DMS153 (cell line): ENCODE measurements at regions not wholly inside any gene's neighbourhood (a gene's known extent, or its start where the extent isn't known, plus 50 kb on each side); places are given as distances from the start of the nearest gene placed in this dataset.

Experiments used
- DNase-seq: peaks from one replicate; lab custom pipeline; 2025; lab: John Stamatoyannopoulos, UW

- DNase-seq = no peak
Measured at GRCh38 chr10:129330211-129330610, 136.8 kb upstream of the MGMT start.

DNA sequence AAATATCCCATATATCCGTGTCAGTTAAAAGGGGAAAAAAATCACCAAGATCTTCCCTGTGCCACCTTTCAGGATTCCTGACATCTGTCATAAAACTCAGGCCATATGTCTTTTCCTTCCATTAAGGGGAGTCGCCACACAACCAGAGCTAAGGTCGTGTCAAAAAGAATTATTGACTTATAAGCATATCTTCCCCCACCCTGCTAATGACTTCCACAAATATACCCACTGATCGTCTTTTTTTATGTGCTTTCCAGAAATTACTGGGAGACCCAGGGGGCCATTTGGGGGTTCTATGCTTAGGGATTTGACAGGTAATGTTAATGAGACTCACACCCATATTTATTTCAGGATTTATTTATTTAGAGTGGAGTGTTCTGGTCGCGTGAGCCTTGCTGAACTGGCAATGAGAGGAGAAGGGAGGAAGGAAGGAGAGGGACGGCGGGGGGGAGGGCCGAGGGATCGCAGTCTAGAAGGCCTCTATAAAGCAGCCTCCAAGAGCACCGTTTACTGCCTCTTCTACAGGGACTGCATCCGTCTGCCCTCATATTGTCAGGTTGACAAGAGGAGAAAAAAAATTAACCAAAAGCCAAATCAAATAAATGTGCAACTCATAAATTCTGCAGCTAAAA is 135.7 kb upstream of the MGMT start:
- DNase-seq = no peak

GRCh38 chr10:129331839-129332220 is 135.2 kb upstream of the MGMT start:
- no peak for DNase-seq

DNA sequence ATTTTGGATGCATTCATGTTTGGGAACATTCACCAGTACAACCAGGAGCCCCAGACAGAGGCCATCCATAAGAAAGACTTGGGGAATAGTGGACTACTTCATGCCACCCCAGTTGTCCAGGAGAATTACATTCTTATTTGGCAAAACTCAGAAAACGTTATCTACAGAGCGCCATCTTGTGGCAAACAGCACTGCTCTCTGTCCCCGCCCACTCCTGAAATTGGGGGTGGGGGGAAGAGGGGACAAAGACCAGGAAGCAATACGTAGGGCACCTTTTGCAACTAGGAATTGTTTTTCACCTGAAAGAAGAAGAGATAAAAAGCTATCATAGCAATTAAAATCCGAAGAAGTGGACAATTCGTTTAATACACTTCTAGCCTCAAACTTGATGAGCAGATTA is 134.6 kb upstream of the MGMT start:
- DNase-seq = peak; percentile 21

DNA sequence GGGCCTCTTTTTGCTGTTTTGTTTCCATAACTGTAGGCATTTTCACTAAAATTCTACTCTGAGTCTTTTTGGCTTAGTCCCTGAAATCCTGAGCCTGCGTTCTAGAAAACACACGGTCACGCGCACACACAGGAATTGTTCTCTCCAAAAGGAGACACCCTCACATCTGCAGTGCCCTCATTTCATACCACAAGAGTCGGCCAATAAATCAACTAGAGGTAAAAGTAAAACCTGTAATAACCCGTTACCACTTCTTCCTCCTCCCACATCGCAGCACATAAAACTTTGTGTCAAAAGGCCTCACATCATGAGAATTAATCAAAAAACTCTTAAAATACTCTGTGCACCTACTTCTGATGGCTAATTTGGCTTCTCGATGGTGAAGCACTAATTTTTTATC is 133.3 kb upstream of the MGMT start:
- no peak for DNase-seq

- DNase-seq = no peak
Measured at GRCh38 chr10:129334266-129334665, 132.8 kb upstream of the MGMT start.

- DNase-seq = no peak
Measured at GRCh38 chr10:129335396-129335795, 131.6 kb upstream of the MGMT start.

DNA sequence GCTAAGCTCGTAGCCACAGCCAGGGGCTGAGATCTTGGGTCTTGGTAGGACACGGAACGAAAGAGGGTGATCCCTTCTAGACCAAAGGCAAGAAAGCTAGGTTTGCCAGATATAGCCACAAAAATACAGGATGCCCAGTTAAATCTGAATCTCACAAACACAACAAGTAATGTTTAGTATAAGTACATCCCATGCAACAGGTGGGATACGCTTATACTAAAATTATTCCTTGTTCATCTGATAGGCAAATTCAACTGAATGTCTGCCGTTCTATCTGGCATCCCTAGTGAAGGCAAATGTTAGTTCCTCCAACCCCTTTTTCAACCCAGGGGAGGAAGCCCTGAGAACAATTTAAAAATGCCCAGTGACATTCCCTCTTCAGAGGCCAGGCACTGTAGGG is 131.1 kb upstream of the MGMT start:
- DNase-seq = no peak

GRCh38 chr10:129339191-129339590 is 127.8 kb upstream of the MGMT start:
- DNase-seq = no peak

DNA sequence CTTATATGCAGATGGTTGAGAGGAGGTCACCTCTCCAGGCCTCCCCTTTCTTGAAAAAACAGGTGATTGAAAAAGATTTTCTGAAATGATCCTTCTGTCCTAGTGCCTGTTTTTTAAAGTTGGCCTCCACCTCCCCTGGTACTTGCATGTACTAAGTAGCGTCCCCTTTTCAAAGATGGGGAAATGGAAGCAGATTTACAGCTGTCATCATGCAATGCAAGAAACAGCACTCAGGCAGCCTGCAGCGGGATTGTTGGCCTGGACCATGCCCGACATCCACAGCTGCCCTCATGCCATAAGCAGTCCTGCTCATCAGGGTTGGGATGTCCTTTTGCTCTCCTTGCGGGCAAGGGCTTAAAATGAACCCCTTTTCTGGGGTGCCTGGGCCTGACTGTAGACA is 127.2 kb upstream of the MGMT start:
- no peak for DNase-seq

DNA sequence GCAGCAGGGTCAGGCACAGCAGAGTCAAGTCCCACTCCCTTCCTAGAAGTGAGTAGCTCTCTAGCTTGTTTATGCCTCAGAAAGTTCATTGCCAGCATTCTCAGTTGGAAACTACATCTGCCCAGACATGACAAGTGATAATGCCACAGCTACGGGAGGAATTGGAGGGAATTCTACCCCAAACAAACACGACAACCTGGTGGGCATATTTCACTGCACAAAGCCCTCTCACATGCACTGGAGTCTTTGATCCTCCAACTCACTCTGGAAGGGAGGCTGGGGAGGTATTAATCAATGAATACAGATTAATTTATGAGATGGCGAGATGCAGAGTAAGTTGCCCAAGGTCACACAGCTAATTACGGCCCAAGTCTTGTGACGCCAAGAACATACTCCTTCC is 126.0 kb upstream of the MGMT start:
- no peak for DNase-seq

DNA sequence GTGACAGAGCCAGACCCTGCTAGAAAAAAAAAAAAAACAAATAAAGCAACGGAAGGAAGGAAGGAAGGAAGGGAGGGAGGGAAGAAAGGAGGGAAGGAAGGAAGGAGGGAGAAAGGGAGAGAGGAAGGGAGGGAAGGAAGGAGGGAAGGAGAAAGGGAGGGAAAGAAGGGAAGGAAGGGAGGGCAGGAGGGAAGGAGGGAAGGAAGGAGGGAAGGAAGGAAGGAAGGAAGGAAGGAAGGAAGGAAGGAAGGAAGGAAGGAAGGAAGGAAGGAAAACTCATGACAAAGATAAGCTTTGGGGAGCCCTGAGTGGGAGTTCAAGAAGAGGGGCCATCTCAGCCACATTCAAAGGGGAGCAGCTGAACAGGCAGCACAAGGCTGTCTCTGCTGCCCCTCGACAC is 124.7 kb upstream of the MGMT start:
- no peak for DNase-seq

DNA sequence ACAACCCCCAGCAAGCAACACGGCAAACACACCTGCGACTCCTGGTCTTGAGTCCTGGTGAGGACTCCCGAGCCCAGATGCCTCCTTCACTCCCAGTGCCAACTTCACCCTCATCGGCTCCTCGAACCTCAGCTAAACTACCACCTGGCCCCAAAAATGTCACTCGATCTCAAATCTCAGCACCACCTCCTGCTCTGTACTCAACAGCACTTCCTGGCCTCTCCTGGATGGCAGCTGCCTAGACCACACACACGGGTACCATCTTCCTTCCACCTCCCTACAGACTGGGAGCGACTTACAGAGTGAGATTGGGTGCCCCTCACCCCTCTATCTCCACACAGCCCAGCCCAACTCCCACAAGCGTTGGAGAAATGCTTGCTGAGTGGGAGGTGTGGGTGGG is 123.9 kb upstream of the MGMT start:
- no peak for DNase-seq

GRCh38 chr10:129344103-129344502 is 122.9 kb upstream of the MGMT start:
- no peak for DNase-seq

DNA sequence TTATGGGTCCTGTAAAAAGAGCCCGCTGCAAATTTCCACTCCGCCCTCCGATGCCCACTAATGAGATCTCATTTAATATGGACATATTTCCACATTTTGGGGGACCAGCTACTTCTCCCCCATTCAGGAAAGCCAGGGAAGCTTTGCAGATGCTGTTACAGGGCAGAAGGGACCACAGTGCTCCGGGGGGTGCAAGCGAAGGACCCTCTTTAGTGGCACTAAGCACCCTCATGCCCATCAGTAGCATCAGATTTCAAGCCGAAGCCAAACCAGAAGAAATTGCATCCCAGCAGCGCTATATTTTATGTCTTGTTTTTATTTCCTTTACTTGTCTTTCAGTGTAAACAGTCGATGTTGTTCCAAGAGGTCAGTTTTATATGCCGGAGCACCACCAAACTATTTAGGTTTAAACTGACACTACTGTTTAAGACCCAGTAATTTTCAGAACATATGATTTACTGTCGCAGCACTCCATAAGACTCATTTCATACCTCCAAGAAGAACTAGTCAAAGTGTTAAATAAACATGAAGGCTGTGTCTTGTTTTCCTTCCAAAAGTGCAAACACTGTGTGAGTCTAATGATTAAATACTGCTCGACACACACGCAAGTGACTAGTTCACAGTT is 122.2 kb upstream of the MGMT start:
- no peak for DNase-seq

DNA sequence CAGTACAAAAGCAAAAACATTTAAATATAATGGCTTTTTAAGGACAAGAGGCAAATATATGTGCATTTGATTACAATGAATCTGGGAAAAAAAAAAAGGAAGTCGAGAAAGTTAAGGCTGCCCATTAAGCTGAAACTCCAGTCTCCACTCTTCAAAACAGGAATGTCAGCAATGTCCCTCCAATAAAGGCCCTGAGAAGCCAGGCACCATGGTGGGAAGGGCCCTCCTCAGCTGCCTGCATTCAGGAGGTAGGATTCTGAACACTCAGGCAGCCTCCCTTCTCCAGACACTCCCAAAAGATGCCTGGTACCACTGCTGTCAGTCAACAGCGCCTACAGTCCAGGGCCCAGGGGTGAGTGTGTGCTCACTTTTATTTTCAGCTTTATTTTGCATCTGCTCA is 121.3 kb upstream of the MGMT start:
- DNase-seq = no peak

GRCh38 chr10:129350690-129351089 is 116.4 kb upstream of the MGMT start:
- no peak for DNase-seq

- DNase-seq = no peak
Measured at GRCh38 chr10:129353101-129353500, 113.9 kb upstream of the MGMT start.

DNA sequence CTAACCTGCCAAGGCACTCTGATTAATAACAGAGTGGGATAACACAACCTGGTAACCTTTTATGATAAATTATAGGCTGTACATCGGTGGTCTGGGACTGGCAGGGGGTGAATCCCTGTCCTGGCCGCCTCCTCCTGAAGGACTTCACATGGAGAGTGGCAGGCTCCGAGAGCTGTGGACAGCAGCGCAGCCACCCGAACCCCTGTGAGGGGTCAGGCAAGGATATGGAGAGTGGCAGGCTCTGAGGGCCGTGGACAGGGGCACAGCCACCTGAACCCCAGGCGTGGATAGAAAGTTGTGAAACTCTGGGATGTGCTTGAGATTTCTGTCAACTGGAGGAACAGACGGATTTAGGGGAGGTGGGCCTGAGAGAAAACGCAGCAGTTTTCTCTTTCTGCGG is 107.0 kb upstream of the MGMT start:
- no peak for DNase-seq

DNA sequence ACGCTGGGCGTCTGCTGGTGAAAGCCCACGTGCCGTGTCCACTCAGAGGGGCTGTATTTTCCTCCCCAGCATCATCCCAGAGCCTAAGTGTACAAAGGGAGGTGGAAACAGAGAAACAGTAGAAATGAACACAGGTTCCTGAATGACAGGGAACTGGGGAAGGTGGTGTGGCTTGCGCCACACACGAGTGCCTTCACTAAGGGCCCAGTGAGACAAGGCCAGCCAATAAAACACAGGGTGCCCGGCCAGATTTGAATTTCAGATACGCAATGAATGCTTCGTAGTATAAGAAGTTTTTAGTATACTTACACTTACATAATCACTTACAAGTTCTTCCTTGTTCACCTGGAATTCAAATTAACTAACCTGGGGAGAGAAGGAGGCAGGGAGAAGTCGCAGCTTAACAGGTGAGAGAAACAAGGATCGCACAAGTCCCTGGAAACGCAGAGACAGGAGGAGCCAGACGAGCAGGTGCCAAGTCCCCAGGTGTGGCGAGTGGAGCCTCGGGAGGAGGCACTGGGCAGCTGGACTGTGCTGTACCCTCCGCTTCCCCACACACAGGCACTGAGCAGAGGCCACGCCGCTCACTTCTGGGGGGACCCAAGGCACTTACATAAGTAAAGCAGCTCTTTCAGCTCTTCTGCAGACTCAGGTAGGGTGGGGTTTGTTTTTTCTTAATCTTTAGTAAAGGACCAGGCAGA is 105.2 kb upstream of the MGMT start:
- no peak for DNase-seq

GRCh38 chr10:129364949-129365348 is 102.1 kb upstream of the MGMT start:
- DNase-seq = no peak

GRCh38 chr10:129365767-129366402 is 101.2 kb upstream of the MGMT start:
- no peak for DNase-seq

DNA sequence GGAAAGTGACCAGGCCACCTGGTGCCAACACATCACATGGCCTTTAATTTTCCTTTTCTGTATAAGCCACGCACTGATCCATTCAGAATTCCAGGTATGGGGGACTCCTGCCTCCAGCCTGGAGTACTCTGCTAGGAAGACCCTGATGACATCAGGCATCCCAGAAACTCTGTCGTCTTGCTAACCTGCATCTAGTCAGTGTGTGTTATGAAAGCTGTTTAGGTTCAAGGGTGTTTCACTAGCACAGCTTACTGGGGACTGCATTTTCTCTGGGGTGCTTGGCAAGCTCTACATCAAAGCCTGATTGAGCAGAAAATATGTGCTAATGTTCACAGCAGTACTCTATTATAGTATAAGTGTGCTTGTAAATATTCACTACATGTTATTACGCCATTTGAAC is 100.6 kb upstream of the MGMT start:
- no peak for DNase-seq
